A549 (cell line): ENCODE measurements at regions not wholly inside any gene's neighbourhood (a gene's known extent, or its start where the extent isn't known, plus 50 kb on each side); places are given as distances from the start of the nearest gene placed in this dataset.

Experiments
- EP300 ChIP-seq, 2 experiments: fragments of >200 bp; sonication (Bioruptor Twin); formaldehyde crosslinking; IDR thresholded peaks; 2 replicates in 1 of 2; 3 replicates in 1 of 2; pipeline ENCODE4 v1.6.1; 2016 to 2017
- RAD21 ChIP-seq, 2 experiments: fragments of >200 bp in 1 of 2; sonication (Bioruptor Twin) in 1 of 2; formaldehyde crosslinking in 1 of 2; IDR thresholded peaks in 1 of 2; conservative IDR thresholded peaks in 1 of 2; 2 replicates in 1 of 2; 3 replicates in 1 of 2; pipeline ENCODE4 v1.6.1; 2012 to 2018; ENCODE audit warnings: inconsistent platforms in 1 of 2
- TF ChIP-seq, protein P1 (sequence below): fragments of >200 bp; sonication (Bioruptor Twin); formaldehyde crosslinking; IDR thresholded peaks from 3 replicates; pipeline ENCODE4 v1.5.1; 2016

DNA sequence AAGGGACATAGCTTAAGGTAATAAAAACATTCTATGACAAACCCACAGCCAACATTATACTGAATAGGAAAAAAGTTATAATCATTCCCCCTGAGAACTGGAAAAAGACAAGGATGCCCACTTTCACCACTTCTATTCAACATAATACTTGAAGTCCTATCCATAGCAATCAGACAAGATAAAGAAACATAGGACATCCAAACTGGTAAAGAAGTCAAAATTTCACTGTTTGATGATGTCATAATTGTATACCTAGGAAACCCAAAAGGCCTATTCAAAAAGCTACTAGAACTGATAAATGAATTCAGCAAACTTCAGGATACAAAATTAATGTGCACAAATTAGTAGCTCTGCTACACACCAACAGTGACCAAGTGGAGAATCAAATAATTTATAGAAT, 1590.0 kb upstream of the PCDH20 start:
- TF ChIP-seq, protein P1, sequence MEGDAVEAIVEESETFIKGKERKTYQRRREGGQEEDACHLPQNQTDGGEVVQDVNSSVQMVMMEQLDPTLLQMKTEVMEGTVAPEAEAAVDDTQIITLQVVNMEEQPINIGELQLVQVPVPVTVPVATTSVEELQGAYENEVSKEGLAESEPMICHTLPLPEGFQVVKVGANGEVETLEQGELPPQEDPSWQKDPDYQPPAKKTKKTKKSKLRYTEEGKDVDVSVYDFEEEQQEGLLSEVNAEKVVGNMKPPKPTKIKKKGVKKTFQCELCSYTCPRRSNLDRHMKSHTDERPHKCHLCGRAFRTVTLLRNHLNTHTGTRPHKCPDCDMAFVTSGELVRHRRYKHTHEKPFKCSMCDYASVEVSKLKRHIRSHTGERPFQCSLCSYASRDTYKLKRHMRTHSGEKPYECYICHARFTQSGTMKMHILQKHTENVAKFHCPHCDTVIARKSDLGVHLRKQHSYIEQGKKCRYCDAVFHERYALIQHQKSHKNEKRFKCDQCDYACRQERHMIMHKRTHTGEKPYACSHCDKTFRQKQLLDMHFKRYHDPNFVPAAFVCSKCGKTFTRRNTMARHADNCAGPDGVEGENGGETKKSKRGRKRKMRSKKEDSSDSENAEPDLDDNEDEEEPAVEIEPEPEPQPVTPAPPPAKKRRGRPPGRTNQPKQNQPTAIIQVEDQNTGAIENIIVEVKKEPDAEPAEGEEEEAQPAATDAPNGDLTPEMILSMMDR, result no peak
- TF ChIP-seq RAD21 (conservative IDR thresholded peaks at IDR 0.05 in 1 of 2, IDR thresholded peaks at IDR 0.05 in 1 of 2) (no peak), EP300 (IDR thresholded peaks at IDR 0.05) (no peak)
